DND-41 (cell line): ENCODE measurements at regions not wholly inside any gene's neighbourhood (a gene's known extent, or its start where the extent isn't known, plus 50 kb on each side); places are given as distances from the start of the nearest gene placed in this dataset.

Source experiments
- EZH2 ChIP-seq: IDR thresholded peaks from 3 replicates; pipeline ENCODE4 v1.6.1; 2012; ENCODE audit warnings: borderline replicate concordance, low read depth, mild to moderate bottlenecking, moderate library complexity, low read length, inconsistent platforms; ENCODE audit not compliant: severe bottlenecking
- TF ChIP-seq, protein P1 (sequence below): IDR thresholded peaks from 2 replicates; pipeline ENCODE4 v1.5.1; 2012; ENCODE audit warnings: borderline replicate concordance, low read length, moderate library complexity, mild to moderate bottlenecking; ENCODE audit not compliant: poor library complexity, severe bottlenecking; ENCODE audit errors: extremely low read depth

- TF ChIP-seq, protein P1, sequence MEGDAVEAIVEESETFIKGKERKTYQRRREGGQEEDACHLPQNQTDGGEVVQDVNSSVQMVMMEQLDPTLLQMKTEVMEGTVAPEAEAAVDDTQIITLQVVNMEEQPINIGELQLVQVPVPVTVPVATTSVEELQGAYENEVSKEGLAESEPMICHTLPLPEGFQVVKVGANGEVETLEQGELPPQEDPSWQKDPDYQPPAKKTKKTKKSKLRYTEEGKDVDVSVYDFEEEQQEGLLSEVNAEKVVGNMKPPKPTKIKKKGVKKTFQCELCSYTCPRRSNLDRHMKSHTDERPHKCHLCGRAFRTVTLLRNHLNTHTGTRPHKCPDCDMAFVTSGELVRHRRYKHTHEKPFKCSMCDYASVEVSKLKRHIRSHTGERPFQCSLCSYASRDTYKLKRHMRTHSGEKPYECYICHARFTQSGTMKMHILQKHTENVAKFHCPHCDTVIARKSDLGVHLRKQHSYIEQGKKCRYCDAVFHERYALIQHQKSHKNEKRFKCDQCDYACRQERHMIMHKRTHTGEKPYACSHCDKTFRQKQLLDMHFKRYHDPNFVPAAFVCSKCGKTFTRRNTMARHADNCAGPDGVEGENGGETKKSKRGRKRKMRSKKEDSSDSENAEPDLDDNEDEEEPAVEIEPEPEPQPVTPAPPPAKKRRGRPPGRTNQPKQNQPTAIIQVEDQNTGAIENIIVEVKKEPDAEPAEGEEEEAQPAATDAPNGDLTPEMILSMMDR, result no peak
- TF ChIP-seq EZH2, result no peak
Measured at GRCh38 chr6:121503589-121503991, 68.1 kb downstream of the GJA1 start.
